Central memory CD4-positive, alpha-beta T cell (primary cell): ENCODE measurements at regions not wholly inside any gene's neighbourhood (a gene's known extent, or its start where the extent isn't known, plus 50 kb on each side); places are given as distances from the start of the nearest gene placed in this dataset.
"Not testable (repeated sequence)": the region's sequence is repeated elsewhere in the genome, so short reads cannot be mapped to it uniquely, and the experiment has no call there.

ENCODE experiments used
- DNase-seq: peaks from one replicate; pipeline ENCODE4 v3.0.0; 2022

DNA sequence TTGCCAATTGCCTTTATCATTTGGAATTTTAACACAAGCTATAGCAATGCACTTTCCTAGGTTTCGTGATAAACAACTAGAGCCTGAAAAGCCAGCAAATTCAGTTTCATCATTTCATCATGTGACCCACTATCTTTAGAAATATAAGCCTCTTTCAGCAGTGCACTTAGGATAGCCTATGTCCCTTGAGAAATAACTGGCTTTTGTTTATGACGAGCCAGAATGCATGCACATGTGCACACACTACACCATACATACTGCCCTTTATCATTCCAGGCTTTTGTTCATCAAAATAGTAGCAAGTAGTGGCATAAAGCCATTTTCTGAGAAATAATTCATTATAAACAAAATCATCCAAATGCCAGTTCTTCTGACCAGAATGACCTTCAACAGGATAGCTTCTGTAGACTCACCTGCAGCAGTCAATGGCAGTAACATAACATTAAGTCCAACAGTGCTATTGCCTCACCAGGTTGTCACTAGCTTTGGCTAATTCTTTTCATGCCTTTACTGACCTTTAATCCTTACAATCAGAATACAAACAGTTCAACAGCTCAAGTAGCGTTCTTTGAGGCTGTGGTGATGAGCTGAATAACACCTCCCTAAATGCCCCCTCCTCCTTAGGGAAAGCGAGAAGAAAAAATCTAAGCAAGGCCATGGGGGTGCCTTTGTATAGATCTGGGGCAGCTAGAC, 132.3 kb upstream of the SMARCA2 start:
- no peak for DNase-seq

DNA sequence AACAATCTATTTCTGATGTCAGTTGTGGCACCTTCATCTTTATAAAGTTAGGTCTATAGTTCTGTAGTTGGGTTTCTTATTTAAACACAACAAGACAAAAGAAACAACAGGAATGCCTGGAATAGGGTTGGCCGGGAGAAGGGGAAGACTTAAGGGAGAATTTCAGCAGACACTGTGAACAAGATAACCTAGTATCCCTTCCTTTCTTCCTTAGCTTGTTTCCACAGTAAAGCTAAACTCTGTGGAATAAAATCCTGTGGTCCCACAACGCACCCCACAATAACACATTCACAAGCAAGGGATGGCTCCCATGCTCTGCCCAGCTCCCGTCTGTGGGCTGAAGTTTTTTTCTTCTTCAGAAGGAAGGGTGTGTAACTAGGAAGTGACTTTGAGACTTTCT, 124.9 kb upstream of the SMARCA2 start:
- no peak for DNase-seq

DNA sequence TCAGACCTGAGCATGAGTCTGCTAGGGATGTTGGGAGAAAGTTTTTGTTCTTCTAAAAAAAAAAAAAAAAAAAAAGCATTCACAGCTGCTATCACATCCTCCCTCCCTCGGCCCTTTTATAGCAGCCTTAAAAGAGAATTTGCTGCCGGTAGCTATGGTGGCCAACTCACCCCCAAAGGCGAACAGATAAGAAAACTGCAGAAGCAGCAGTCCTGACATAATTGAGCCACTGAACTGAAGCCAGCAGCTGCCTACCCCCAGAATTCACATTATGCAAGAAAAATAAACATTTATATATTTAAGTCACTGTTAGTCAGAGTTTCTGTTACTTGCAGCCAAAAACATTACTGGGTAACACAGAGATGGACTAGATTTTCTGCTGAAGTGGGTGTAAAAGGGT, 124.3 kb upstream of the SMARCA2 start:
- no peak for DNase-seq

DNA sequence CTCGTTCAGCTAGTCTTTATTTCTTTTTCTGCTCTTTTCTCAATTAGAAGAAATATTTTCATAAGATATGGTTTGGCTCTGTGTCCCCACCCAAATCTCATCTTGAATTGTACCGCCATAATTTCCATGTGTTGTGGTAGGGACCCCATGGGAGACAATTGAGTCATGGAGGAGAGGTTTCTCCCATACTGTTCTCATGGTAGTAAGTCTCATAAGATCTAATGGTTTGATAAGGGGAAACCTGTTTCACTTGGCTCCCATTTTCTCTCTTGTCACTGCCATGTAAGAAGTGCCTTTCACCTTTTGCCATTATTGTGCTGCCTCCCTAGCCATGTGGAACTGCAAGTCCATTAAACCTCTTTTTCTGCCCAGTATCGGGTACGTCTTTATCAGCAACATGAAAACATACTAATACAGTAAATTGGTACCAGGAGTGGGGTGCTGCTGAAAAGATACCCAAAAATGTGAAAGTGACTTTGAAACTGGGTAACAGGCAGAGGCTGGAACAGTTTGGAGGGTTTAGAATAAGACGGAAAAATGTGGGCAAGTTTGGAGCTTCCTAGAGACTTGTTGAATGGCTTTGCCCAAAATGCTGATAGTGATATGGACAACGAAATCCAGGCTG, 112.0 kb upstream of the SMARCA2 start:
- not testable (repeated sequence) for DNase-seq

DNA sequence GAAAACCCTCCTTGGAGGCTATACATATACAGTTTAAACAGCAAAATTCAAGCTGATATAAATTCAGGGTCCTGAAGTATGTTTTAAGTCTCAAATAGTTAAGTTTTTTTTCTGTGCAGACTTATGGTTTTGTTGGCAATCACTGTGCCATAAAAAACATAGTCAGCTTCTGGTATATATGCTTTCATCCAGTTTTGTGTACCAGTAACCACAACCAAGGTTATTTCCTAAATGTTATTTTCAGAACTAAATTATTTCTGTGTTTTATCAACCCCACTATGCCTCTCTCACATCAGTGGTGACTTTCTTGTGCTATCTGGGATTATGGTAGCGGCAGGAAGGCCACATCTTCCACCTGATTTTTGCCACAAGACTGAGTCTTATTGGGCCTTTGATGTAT, 107.7 kb upstream of the SMARCA2 start:
- DNase-seq = no peak

DNA sequence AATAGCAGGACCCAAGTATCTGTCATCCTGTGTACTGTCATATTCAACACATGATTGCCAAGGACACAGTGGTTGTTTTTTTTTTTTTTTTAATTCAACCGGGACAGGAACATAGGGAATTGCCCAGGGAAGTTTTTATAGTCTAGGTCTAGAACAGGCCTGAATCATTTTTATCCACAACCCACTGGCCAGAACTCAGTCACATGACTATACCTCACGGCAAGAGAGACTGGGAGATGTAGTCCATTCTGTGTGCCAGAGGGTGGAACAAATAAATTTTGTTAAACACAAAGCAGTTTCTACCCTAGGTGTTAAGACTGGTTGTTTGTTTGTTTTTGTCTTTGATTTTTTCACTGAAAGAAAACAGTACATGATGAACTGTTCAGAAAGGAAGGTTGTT, 105.8 kb upstream of the SMARCA2 start:
- no peak for DNase-seq

DNA sequence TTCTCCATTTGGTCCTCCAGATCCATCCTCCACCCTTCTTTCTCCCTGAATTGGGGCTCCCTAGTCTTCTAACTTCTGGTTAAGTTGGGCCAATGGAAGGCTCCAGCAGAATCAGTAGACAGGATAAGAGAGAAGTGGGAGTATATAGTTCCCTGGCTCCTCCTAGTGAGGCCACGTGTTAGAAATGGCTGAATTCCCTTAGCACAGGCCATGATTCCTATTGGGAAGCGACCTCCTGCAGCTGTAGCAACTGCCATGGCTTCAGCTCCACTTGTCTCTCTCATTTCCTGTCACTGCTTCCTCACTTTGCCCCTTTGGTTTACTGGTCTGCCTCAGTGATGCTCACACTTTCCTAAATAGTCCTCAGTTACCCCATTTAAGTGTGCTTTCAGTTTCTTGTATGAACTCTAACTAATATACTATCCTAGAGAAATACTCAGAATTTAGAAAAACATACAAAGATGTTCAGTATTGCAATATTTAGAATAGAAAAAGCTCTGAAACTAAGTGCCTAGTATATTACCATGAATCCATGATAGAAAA, 104.8 kb upstream of the SMARCA2 start:
- no peak for DNase-seq

DNA sequence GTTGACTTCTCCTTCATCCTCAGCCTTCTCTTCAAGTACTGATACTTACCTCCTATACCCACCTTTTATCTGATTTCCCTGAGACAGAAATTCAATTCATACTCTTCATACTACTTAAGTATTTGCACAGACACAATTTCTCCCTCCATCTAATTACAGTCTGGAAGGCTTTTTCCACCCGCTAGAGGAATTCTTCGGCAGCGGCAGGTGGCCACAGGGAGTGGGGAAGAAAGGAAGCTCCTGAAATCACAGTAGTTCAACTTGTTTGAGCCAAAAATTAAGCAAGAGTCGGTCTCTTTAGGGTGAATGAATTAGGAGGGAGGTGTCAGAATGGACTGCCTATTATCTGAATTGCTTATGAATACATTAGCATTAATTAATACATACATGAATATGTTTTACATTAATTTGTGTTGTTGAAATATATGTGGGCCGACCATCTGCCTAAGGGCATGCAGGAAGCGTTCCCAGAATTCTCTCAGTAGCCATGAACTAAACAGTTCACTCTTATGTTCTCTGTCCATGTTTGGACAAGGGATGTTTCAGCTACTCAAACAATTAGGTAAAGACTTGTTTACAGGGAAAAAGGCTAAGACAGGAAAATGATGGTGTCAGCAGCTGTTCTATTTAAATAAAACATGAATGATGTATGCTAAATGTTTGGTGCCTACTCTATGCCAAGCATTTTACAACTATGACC, 101.4 kb upstream of the SMARCA2 start:
- no peak for DNase-seq

DNA sequence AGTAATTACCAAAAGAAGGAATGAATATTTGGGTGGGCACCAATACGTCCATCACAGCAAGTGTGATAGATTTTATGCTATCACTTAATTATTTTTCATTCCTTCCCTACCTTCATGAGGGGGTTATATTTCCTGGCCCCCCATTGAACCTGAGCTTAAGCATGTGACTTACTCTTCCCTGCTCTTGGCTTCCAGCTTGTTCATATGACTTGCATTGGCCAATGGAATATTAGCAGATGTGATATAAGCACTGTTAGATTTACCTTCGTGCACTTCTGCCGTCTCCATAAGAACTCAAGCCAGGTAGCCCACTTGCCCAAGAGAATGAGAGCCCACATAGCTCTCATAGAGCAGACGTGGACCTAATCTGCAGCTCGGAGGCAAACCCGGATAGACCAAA, 99.1 kb upstream of the SMARCA2 start:
- no peak for DNase-seq

DNA sequence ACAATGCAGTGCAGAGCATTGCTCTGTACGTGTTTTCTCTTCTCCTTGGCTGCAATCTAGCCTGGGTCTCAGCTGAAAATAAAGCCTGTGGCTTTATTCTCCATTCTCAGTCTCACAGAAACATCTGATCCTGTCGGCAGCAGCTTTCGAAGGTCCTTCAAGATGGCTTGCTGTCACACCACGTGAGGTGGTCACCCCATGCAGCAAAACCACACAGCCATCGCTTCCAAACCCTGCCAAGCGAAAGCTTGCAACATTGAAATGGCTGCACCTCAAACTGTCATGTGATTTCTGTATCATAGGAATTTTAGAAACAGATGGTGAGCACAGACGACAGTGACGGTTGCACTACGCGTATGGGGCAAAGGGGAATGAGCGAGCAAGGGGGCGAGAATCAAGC, 98.5 kb upstream of the SMARCA2 start:
- DNase-seq = no peak

DNA sequence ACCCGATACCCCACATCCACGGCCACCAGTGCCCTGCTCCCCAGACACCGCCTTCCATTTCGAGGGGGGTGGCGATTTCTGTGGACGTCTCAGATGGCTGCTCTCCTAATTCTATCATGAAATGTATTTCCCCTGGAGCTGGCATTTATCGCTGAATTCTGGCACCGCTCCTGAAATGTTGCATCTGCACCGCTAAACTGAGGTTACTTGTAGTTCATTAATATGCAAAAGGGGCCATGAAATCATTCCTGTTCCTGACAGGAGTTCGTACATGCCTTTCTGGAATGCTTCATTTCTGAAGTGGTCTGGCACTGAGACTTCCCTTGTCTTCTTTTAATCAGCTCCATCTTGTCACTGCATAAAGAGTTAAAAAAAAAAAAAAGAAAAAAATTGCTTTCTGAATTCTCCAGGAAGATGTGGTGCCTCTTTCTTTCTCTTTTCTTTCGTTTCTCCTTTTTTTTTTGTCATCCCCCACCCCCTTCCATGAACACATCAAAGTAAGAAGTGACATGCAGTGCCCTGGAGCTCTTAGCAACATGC, 97.7 kb upstream of the SMARCA2 start:
- DNase-seq = no peak

DNA sequence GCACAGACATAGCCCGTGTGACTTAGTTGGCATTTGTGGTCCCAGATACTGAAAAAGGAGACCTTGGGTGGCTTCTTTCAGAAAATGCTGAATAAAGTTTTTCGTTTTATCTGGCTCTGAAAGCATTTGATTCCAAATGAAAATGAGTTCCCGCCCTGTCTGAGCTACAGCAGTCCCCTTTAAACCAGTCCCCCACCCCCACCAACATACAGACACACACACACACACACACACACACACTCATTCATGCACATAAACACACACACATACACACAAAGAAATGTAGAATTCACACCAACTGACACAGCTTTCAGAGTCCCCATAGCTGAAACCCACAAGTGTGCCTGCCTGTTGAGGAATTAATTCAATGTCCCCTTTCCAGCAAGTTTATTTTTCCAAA, 97.0 kb upstream of the SMARCA2 start:
- no peak for DNase-seq

DNA sequence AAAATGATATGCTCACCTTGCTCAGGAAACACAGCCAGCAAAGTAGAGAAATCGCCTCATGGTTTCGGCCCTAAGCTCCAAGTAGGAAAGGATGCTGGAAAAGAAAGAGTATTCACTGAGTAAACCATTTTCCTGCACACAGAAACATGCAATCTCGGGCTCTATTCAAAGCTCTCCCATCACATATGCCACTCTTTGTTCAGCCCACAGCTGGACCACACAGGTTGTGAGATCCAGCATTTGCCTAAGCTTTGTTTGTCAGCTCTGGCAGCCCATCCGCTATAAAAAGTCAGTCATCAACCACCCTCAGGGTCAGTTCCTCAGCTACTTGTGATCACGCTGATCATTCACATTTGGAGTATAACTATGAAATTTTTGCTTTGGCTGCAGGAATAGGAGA, 96.5 kb upstream of the SMARCA2 start:
- no peak for DNase-seq

DNA sequence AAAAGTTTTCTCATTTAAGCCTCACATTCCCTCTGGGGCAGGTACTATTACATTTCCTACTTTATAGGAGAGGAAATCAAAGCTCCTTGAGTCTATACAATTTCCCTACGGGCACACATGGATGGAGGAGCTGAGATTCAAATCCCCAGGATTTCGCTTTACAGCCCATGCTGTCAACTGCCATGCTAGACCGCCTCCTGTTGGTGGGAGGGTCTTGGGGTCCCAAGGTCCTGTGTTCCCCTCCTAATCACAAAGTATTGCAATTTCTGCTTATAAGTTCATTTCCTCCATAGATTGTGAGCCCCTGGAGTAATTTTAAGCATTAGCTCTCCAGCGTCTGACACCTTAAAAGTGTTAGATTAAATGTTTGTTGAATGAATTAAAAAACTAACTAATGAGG, 95.9 kb upstream of the SMARCA2 start:
- DNase-seq = no peak

DNA sequence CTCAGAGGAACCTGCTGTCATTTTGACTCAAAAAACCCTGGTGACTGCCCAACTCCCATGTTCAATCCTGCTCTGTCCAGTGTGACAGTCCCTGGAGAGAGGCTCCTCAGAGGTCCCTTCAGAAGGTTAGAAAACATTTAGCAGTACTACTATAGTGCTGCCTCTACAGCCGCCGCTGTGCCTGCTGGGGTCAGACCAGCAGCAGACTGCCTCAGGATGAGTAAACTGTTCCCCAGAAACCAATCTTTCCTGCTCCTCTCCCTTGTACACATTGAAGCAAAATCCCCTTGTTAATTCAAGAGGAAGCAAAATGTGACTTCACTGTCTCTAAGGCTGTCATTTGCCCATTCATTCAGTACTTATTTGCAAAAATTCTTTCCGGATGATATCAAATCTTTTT, 94.8 kb upstream of the SMARCA2 start:
- DNase-seq = no peak

DNA sequence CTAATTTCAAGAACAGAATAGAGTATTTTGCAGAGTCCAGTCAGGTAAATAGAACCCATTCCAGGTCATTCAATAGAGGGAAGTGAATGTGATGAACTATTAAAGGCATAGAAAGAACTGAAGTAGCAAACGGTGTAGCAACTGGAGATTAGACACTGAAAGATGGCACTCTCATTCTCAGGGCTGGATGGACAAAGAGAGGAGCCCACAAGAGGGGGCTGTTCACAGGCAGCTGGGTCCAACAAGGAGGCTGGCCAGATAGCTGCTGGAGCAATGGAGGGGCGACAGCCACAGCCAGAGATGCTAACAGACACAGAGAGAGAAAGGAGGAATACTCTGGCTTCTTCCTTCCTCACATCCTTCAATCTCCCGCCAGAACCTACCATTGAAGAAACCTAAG, 93.1 kb upstream of the SMARCA2 start:
- no peak for DNase-seq

DNA sequence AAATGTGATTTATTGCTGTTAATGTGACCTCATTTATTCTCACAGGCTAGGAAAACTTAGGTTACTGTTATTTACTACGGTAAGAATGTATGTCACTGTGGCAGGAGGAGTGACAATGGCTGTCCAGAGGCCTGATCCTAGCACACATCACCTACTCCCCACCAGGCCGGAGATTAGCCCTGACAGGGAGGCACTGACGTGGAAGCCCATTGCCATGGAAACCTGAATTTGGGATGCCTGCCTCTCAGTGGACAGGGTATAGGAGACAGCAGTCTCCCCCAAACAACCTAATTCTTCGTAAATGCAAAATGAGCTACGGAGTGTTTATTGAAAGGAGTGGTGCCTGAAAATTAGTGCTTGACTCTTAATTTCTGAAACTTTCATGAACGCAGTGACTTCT, 87.6 kb upstream of the SMARCA2 start:
- DNase-seq = no peak

DNA sequence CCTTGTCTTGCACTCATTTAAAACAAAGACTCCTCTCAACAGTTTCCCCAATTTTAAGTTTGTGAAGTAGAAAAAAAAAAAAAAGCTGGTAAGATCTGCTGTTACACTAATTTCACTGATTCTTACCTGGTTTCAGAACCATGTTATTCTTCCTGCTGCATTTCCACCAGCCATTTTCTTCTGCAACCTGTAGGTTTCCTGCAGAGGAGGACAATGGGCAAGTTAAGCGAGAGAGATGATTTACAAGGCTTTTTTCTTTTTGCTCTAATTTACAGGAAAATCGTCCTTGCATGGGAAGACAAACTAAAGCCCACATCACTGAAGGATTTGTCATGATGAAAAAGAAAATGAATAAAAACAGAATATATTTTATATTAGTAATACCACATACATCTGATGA, 86.0 kb upstream of the SMARCA2 start:
- DNase-seq = no peak

DNA sequence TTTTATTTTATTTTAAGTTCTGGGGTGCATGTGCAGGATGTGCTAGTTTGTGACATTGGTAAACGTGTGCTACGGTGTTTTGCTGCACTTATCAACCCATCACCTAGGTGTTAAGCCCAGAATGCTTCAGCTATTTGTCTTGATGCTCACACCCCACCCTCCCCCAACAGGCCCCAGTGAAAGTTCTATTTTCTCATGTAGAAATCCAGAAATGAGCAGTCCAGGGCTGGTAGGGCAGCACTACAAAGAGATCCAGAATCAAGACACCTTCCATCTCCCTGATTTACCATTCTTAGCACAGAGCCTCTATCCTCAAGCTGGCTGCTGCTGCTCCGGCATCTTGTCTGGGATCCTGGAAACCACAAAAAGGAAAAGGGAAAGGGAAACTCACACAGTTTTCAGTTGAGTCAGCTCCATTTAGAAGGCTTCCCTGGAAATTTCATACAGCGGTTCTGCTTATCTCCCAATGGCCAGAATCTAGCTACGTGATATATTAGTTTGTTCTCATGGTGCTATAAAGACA, 85.4 kb upstream of the SMARCA2 start:
- no peak for DNase-seq

DNA sequence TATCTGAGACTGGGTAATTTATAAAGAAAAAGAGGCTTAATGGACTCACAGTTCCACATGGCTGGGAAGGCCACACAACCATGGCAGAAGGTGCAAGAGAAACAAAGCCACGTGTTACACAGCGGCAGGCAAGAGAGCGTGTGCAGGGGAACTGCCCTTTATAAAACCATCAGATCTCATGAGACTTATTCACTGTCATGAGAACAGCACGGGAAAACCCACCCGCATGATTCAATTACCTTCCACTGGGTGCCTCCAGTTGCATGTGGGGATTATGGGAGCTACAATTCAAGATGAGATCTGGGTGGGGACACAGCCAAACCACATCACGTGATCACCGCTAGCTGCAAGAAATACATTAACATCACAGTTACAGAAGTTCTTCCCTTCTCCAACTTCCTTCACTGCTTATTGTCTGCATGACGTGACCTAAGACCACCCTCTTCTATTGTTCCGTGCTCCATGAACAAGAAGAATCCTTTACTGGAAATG, 84.9 kb upstream of the SMARCA2 start:
- not testable (repeated sequence) for DNase-seq

DNA sequence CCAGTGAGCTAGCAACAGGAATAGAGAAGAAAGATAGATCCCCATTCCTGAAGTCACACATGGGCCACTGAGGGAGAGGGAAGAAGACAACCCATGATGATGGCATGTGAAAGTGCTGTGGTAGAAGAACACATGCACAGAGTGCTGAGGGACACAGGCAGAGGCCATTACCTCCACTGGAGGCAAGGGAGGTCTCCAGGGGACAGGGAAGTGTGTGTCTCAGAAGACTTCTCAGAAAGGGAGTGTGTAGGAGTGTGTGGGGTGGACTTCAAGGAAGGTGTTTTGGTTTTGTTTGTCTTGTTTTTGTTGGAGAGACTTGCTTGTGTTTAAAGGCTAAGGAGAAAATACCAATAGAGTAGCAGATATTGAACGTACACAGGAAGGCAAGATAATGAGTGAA, 77.0 kb upstream of the SMARCA2 start:
- no peak for DNase-seq

DNA sequence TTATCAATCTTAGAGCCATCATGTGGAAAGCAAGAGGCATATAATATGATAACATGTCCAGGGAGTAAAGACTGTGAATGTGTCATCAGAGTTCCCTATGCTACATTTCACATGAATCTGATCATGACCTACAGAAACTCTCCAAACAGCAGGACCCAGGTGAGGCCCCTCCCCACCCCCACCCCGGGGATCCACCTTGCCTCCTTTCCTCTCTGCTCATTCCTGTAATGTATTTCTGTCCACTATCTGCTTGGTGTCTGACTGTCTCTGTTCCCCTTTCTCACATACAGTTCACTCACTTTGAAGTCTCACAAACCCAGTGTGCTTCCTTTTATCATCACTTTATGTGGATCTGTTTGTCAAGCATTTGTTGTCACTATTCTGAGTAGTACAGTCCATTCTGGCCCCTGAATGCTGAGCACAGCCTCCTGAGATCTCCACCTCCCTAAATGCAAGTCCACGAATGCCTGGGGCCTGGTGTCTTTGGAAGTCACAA, 76.4 kb upstream of the SMARCA2 start:
- DNase-seq = no peak

DNA sequence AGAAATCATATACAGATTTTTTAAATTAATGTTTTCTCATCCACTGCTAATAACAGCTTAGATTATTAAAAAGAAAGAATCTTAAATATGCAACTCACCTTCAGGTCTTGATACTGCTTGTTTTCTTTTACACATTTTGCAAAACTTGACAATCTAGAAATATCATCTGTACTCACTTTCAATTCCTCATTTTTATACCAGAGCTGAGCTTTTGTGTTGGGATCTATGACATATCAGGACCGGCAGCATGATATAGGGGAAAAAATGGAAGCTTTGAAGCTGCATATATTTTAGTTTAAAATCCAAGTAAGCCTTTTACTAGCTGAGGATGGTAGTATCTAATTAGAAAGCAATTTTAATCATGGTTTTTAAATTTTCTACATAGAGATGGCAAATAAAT, 75.7 kb upstream of the SMARCA2 start:
- DNase-seq = no peak
